GM12878 (cell line): ENCODE measurements at regions not wholly inside any gene's neighbourhood (a gene's known extent, or its start where the extent isn't known, plus 50 kb on each side); places are given as distances from the start of the nearest gene placed in this dataset.

Experiments
- ATAC-seq: fragments of 200-7000 bp; cut with Tn5 transposase; 3 replicates; pipeline ENCODE4 v1.9.1; 2020; ENCODE audit warnings: mild to moderate bottlenecking, moderate library complexity
- BruUV-seq: library from RNA; stranded (reverse); fragments of 400-500 nt; replicated peaks from 2 replicates; lab custom pipeline; 2021; lab: Mats Ljungman, UMichigan
- CTCF ChIA-PET: fragments of 300-600 bp; sonication (Branson Sonifier 250); formaldehyde crosslinking; extraction: SDS; loops from one replicate; lab custom pipeline; 2021; ENCODE audit warnings: inconsistent platforms; lab: Yijun Ruan, JAX
- POLR2A ChIA-PET: fragments of 350-600 bp; formaldehyde crosslinking; extraction: SDS; loops from one replicate; lab custom pipeline; 2021; ENCODE audit warnings: inconsistent platforms; lab: Charles Lee
- RAD21 ChIA-PET: fragments of 300-600 bp; sonication (Branson Sonifier 250); formaldehyde crosslinking; loops from one replicate; lab custom pipeline; 2023; ENCODE audit warnings: antibody characterized with exemption; ENCODE audit not compliant: unreplicated experiment; lab: Charles Lee
- SMC1A ChIA-PET: fragments of 300-600 bp; sonication (Branson Sonifier 250); formaldehyde crosslinking; loops from one replicate; lab custom pipeline; 2023; ENCODE audit not compliant: unreplicated experiment, uncharacterized antibody; lab: Charles Lee
- DNase-seq: peaks from one replicate; pipeline ENCODE4 v3.0.0-alpha.2; 2011; ENCODE audit warnings: low read depth, low spot score
- FAIRE-seq: peaks from 3 replicates; lab custom pipeline; 2011; peaks lifted over from hg19 to GRCh38; lab: Jason Lieb, UNC
- H2AFZ ChIP-seq: 2 replicates; pipeline ENCODE4 v1.6.0; 2011; ENCODE audit warnings: low read depth, low read length, control low read depth; ENCODE audit not compliant: control insufficient read depth
- H3K27ac ChIP-seq: 2 replicates; pipeline ENCODE4 v1.5.1; 2011; ENCODE audit warnings: control low read depth; ENCODE audit not compliant: control insufficient read depth, insufficient read depth
- H3K27me3 ChIP-seq, 2 experiments: replicated peaks in 1 of 2; 2 replicates each; pipeline versions ENCODE4 v1.6.0 to v1.6.1; 2011; ENCODE audit warnings: low read length in 1 of 2; ENCODE audit not compliant: control insufficient read depth in 2 of 2, insufficient read depth in 2 of 2
- H3K36me3 ChIP-seq, 2 experiments: 2 replicates each; pipeline ENCODE4 v1.5.1; 2011; ENCODE audit warnings: low read length in 1 of 2; ENCODE audit not compliant: control insufficient read depth in 2 of 2, insufficient read depth in 2 of 2
- H3K4me1 ChIP-seq: 2 replicates; pipeline ENCODE4 v1.6.1; 2011; ENCODE audit warnings: mild to moderate bottlenecking, low read length, moderate library complexity, mixed read lengths; ENCODE audit not compliant: control insufficient read depth, insufficient read depth
- H3K4me2 ChIP-seq: 2 replicates; pipeline ENCODE4 v1.6.0; 2011; ENCODE audit warnings: control low read depth; ENCODE audit not compliant: control insufficient read depth, insufficient read depth
- H3K4me3 ChIP-seq: fragments of 200-600 bp; sonication (generic); 2 replicates; pipeline ENCODE4 v1.5.1; 2016
- H3K79me2 ChIP-seq: 2 replicates; pipeline ENCODE4 v1.6.0; 2011; ENCODE audit warnings: low read length; ENCODE audit not compliant: control insufficient read depth, insufficient read depth
- H3K9ac ChIP-seq: 2 replicates; pipeline ENCODE4 v1.8.0; 2011; ENCODE audit warnings: low read length, control low read depth, mixed read lengths; ENCODE audit not compliant: control insufficient read depth, insufficient read depth
- H3K9me3 ChIP-seq: replicated peaks from 3 replicates; pipeline ENCODE4 v1.5.1; 2011; ENCODE audit warnings: mild to moderate bottlenecking, low read length; ENCODE audit not compliant: control insufficient read depth, insufficient read depth
- H4K20me1 ChIP-seq: 2 replicates; pipeline ENCODE4 v1.6.0; 2011; ENCODE audit not compliant: control insufficient read depth, insufficient read depth
- BACH1 ChIP-seq: fragments of 450-650 bp; IDR thresholded peaks from 2 replicates; pipeline ENCODE4 v1.6.1; 2017; ENCODE audit warnings: mild to moderate bottlenecking, borderline replicate concordance
- CBFB ChIP-seq: IDR thresholded peaks from 2 replicates; pipeline ENCODE4 v1.6.1; 2016; ENCODE audit warnings: antibody characterized with exemption, low read depth
- ETV6 ChIP-seq, 2 experiments: fragments of 450-650 bp in 1 of 2; IDR thresholded peaks in 1 of 2; conservative IDR thresholded peaks in 1 of 2; 2 replicates each; pipeline ENCODE4 v1.6.1; 2014; ENCODE audit warnings: antibody characterized with exemption in 1 of 2, borderline replicate concordance in 1 of 2, low read depth in 1 of 2, mild to moderate bottlenecking in 1 of 2, moderate library complexity in 1 of 2
- KAT2A ChIP-seq: conservative IDR thresholded peaks from 2 replicates; pipeline ENCODE4 v1.6.1; 2011; ENCODE audit warnings: low read depth, low read length; ENCODE audit not compliant: control insufficient read depth
- NR2C2 ChIP-seq: IDR thresholded peaks from 2 replicates; pipeline ENCODE4 v1.6.1; 2011; ENCODE audit warnings: borderline replicate concordance, low read depth; ENCODE audit not compliant: control insufficient read depth, insufficient read length
- NRF1 ChIP-seq: conservative IDR thresholded peaks from 2 replicates; pipeline ENCODE4 v1.6.1; 2011; ENCODE audit warnings: mild to moderate bottlenecking, low read depth, low read length, improper control_type of control experiment
- PML ChIP-seq: IDR thresholded peaks from 2 replicates; pipeline ENCODE4 v1.6.1; 2012; ENCODE audit warnings: low read length, inconsistent platforms
- RAD21 ChIP-seq: IDR thresholded peaks from 2 replicates; pipeline ENCODE4 v1.6.1; 2011; ENCODE audit warnings: mild to moderate bottlenecking, low read depth, low read length, moderate library complexity; ENCODE audit not compliant: insufficient read depth
- RELA ChIP-seq: fragments of 450-650 bp; IDR thresholded peaks from 2 replicates; pipeline ENCODE4 v1.8.0; 2014; ENCODE audit warnings: borderline replicate concordance; ENCODE audit not compliant: partially characterized antibody
- SUPT20H ChIP-seq: IDR thresholded peaks from 2 replicates; pipeline ENCODE4 v1.6.1; 2011; ENCODE audit warnings: low read depth, mild to moderate bottlenecking, low read length, moderate library complexity, borderline replicate concordance; ENCODE audit not compliant: control insufficient read depth
- WGBS: methylation state at CpG from one replicate; pipeline ENCODE4 v1.1.6; 2016; ENCODE audit warnings: low lambda C conversion rate; ENCODE audit not compliant: insufficient replicate concordance, insufficient coverage; ENCODE audit errors: missing lambda C conversion rate; 5-methylcytosine and 5-hydroxymethylcytosine counted together
- in situ Hi-C: fragments of 300-500 bp; cut with MboI; formaldehyde crosslinking; loops from 9 replicates; pipeline ENCODE4 v1.14.3; 2018; ENCODE audit warnings: mixed read lengths
- intact Hi-C: fragments of 100-400 bp; cut with micrococcal nuclease; formaldehyde crosslinking; loops from one replicate; pipeline ENCODE4 v1.14.2; 2022; ENCODE audit not compliant: unreplicated experiment
- TF ChIP-seq, protein P1 (sequence below): fragments of 450-650 bp; IDR thresholded peaks from 2 replicates; pipeline ENCODE4 v1.6.1; 2016; ENCODE audit warnings: mild to moderate bottlenecking

DNA sequence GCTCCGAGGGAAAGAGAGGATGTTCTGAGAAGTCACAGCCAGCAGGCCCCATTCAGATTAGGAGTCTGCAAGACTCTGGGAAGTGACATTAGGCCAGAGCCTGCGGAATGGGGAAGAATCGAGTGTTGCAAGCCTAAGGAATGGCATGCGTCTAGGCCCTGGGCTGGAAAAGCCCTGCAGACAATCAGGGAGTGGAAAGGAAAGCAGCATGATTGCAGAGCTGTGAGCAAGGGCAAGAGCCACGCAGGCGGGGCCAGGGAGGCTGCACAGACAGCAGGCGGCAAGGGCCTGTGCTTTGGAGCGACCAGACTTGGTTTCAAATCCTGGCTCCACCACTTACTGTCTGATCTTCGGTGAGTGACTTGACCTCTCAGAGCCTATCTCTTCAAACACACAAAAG, 118.2 kb downstream of the RRAGC start:
- FAIRE-seq (no peak), DNase-seq (no peak), ATAC-seq (no peak)
- Histone ChIP-seq H3K9ac (no peak overlapping the region), H3K4me1 (no peaks in the 10 kb centered on the region), H3K36me3 (no peaks in the 10 kb centered on the region), H3K4me3 (no peak overlapping the region), H3K27me3 (peaks cover 0 to 2% of the 10 kb centered on the region in 2 experiments; a peak in 1 of 4 replicates), H3K9me3 (no peaks in the 10 kb centered on the region), H3K27ac (no peak overlapping the region), H2AFZ (no peak overlapping the region), H3K4me2 (no peak overlapping the region), H3K79me2 (no peaks in the 10 kb centered on the region), H4K20me1 (no peaks in the 10 kb centered on the region)
- POLR2A ChIA-PET = interaction anchor here (0.6 kb wide), 1 partner anchor 697 kb away, joined by 7 read pairs; no protein-coding TSS in a partner anchor
- SMC1A ChIA-PET = no interaction called here
- RAD21 ChIA-PET = interaction anchor here (0.5 kb wide), 1 partner anchor 865 kb away, joined by 4 read pairs; no protein-coding TSS in a partner anchor
- WGBS = 40% methylated on average over 9 of the region's 9 CpGs
- TF ChIP-seq PML (no peak), BACH1 (no peak), RAD21 (no peak), ETV6 (conservative IDR thresholded peaks at IDR 0.05 in 1 of 2, IDR thresholded peaks at IDR 0.05 in 1 of 2; ENCODE audit: borderline replicate concordance in 1 of 2, low read depth in 1 of 2) (no peak), RELA (no peak), NR2C2 (no peak), CBFB (no peak), NRF1 (no peak), KAT2A (no peak), SUPT20H (no peak)
- TF ChIP-seq, protein P1, sequence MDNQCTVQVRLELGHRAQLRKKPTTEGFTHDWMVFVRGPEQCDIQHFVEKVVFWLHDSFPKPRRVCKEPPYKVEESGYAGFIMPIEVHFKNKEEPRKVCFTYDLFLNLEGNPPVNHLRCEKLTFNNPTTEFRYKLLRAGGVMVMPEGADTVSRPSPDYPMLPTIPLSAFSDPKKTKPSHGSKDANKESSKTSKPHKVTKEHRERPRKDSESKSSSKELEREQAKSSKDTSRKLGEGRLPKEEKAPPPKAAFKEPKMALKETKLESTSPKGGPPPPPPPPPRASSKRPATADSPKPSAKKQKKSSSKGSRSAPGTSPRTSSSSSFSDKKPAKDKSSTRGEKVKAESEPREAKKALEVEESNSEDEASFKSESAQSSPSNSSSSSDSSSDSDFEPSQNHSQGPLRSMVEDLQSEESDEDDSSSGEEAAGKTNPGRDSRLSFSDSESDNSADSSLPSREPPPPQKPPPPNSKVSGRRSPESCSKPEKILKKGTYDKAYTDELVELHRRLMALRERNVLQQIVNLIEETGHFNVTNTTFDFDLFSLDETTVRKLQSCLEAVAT = no peak
- in situ Hi-C loops (no loop called here), intact Hi-C loops (no loop called here)
- CTCF ChIA-PET = no interaction called here
- no TSS peak for BruUV-seq
